DND-41 (cell line): ENCODE measurements at regions not wholly inside any gene's neighbourhood (a gene's known extent, or its start where the extent isn't known, plus 50 kb on each side); places are given as distances from the start of the nearest gene placed in this dataset.

Source experiments
- CTCF ChIP-seq: IDR thresholded peaks from 2 replicates; pipeline ENCODE4 v1.5.1; 2012; ENCODE audit warnings: borderline replicate concordance, low read length, moderate library complexity, mild to moderate bottlenecking; ENCODE audit not compliant: poor library complexity, severe bottlenecking; ENCODE audit errors: extremely low read depth
- EZH2 ChIP-seq: IDR thresholded peaks from 3 replicates; pipeline ENCODE4 v1.6.1; 2012; ENCODE audit warnings: borderline replicate concordance, low read depth, mild to moderate bottlenecking, moderate library complexity, low read length, inconsistent platforms; ENCODE audit not compliant: severe bottlenecking

- no peak for TF ChIP-seq CTCF
- no peak for TF ChIP-seq EZH2
These were observed 160.1 kb upstream of the TBX22 start for GRCh38 chrX:79854469-79854868.
